ENCODE measurements at regions not wholly inside any gene's neighbourhood (a gene's known extent, or its start where the extent isn't known, plus 50 kb on each side); places are given as distances from the start of the nearest gene placed in this dataset.
"Not testable (repeated sequence)": the region's sequence is repeated elsewhere in the genome, so short reads cannot be mapped to it uniquely, and the experiment has no call there.

DNA sequence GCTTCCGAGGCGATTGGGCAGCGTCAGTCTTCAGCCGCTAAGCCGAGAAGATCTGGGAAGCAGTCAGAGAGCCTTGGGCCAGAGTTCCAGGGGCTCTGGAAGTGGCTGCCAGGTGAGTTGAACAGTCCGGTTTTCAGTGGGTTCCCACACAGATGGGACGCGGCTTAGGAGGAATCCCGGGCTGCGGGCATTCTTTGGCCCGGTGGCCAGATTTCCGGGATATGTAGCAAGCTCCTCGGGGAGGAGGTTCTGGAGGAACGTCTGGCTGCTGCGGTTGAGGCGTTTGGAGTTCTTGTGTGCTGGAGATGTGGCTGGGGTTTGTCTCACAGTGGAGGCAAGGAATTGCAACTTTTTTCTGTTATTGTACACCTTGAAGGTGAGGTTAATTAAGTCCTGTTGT is 182.6 kb downstream of the CD83 start:
- not testable (repeated sequence) for DNase-seq

DNA sequence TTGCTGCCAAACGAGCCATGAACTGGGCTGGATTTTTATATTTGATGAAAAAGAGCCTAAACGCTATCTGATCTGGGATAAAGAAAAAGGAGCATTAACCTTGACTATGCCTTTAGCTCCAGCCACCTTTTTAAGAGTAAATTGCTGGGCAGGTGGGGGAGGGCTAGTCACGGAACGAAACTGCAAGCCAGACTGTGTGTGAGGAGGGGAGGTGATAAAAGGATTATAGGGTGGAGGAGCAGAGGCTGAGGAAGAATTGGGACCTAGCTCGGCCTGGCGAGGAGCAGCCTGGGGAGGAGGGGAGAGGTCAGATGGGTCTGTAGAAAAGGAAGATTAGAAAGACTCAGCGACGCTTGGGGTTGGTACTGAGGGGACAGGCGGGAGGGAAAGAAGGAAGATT is 183.1 kb downstream of the CD83 start:
- not testable (repeated sequence) for DNase-seq

- not testable (repeated sequence) for DNase-seq
Observed at GRCh38 chr6:14301477-14301876, 183.9 kb downstream of the CD83 start.

- DNase-seq = no peak
Observed at GRCh38 chr6:14305131-14305530, 187.6 kb downstream of the CD83 start.

DNA sequence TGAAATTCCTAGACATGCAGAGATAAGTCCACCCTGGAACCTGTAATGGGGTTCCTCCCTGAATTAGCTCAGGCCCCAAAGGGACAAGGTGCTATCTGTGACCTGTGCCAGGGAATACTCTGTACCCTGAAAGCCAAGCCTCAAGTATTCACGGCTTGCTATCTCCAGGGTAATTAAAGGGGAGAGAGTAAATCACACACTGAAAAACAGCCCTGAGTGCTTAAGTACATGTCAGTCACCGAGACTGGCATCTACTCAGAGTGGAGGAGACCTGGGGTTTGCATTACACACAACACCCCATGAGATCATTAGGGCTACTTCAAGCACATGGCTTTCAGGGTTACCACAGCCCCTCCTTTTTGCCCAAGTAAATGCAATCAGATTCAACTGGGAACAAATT is 188.1 kb downstream of the CD83 start:
- no peak for DNase-seq

DNA sequence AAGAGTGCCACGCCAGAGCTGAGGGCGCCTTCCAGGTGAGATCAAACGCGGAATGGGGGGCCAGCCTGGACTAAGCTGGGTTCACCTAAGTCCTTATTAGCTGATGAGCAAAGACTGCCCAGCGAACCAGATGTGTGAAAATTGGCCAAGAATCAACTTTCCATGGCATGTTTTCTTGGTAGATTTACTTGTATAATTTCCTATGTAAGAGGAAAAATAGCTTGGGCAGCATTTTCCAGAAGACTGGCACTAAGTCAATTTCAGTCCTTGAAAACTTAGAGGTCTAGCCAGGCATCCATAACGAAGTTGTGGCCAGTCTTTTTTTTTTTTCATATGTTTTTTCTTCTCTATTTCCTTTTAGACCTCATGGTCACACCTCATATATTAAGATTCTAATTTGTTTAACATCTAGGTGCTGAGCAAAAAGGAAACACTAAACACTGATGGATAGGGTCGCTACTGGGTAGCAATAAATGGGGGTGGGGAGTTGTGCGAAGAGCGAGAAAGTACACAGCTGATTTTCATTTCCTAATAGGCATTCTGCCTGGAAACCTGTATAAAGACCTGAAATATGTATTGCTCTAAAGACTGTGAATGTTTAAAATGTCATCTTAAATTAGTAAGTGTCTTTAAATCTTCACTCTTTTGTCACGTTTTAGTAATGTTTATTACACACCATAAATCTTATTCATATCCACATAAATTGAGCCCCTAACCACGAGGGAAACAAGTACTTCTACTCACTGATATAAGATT is 188.8 kb downstream of the CD83 start:
- DNase-seq = no peak

GRCh38 chr6:14309516-14309915 is 191.9 kb downstream of the CD83 start:
- DNase-seq = no peak

GRCh38 chr6:14309951-14310445 is 192.4 kb downstream of the CD83 start:
- DNase-seq = no peak

DNA sequence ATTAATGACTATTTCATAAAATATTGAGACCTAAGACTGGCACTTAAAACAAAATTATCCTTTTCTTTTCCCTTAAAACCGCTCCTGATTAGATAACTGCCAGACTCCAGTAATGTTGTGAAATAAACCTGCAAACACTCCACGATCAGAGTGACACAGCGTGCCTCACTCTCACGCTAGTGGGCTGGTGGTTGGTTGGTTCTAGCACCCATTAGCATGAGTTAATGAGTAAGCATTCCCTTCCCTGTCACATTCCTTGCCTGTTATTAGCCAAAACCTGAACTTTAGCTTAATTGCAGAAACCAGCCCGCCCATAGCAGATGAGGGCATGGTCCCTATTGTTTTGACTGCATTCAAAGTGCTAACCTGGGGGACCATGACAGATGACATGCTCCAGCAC is 193.4 kb downstream of the CD83 start:
- no peak for DNase-seq

DNA sequence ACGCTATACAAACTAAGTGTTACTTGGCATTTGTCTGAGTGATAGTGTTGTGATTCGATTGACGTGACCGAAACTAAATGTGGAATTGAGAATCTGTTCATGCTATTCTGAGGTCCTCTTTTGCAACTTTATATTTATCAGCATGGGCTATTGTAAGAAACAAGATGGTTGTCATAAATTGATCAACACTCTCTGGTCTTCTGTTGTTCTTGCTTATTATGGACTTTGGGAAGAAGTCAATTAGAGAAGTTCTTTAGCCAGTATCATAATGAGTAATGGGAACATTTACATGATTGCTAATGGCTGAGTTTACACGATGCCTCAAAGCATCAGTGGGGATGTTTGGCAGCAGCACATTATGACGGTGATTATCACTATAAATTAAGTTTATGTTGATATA is 195.0 kb downstream of the CD83 start:
- DNase-seq = no peak

DNA sequence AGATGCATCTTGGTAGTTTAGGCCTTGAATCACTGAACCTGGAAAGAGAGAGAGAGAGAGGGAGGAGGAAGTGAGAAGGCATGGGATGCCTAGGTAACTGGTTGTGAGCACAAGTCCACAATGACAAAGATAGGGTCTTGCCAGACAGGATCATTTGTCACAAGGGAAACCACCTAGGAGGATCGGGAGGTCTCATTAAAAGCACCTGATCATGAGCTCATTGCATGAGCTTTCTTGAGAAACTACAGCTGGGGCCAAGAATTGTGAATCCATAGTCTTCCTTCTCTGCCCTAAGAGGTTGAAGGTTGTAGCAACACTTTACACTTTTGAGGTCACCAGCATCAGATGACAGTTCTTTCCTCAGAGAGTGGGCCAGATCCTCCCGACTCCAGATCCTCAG is 195.7 kb downstream of the CD83 start:
- DNase-seq = no peak

DNA sequence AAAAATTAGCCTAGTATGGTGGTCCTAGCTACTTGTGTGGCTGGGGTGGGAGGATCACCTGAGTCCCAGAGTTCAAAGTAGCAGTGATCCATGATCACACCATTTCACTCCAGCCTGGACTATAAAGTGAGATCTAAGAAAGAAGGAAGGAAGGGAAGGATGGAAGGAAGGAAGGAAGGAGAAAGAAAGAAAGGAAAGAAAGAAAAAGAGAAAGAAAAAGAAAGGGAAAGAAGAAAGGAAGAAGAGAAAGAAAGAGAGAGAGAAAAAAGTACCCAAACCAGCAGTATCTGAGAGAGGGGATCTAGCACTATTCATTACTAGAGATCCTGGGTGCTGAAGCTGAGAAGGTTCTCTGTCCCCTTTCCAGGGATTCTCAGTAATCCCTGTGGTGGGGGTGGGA is 197.8 kb downstream of the CD83 start:
- DNase-seq = no peak

GRCh38 chr6:14316651-14317386 is 199.2 kb downstream of the CD83 start:
- DNase-seq = no peak

DNA sequence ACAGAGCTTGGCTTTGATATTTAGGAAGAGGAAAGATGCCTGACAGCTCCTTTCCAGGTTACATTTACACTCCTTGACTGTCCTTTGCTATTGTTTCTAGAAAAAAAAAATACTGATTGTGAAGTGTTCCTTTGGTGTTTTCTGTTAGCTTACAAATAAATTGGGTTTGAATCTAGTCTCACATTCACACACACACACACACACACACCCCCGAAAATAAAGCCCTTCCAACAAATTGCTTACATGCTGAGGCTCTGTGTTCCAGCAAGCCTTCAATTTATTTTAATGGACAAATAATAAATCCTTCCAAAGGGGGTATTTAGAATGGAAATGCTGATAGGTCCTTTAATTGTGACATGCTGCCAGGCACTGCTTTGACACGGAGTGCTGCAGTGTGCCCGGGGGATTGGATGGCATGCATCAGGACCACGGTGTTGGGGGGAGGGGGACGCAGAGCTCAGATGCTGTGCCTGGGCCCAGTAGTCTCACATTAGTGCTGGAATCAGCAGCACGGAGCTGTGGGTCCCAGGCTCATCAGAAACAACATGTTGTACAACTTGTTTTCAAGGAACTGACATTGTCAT is 199.9 kb downstream of the CD83 start:
- no peak for DNase-seq

GRCh38 chr6:14320332-14320731 is 202.8 kb downstream of the CD83 start:
- DNase-seq = no peak

DNA sequence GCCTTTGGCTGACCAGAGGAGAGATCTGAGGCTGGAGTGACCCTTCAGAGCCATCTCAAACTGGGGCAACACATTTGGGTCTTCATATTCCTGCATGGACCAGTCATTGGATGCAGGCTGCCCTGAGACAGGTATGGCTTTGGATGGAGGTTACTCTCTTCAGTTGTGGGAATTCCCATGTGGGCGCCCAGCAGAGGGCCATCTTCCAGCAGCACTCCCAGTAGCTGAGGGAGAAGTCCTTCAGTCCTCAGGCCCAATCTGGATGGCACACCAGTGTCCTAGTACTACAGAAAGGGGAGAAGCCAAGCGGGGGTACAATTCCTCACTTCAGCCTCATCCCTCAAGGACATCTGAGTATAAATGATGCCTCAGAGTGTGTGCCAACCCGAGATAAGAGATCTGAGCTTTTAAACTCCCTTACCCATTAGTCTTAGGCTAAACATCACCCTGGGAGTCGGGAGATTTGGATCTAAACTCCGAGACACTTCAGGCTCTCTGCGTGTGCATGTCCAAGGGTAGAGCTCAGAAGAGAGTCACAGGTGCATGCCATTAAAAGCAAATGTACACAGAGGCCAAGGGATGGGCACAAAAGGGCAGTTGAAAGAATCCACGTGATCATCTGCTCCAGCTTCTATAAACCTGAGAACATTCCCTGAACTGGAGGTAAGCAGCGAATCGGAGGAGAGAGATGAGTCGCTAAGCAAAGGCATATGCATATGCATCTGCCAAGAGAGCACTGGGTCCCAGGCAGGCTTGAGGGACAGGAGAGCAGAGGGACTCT is 204.6 kb downstream of the CD83 start:
- DNase-seq = no peak

- no peak for DNase-seq
Observed at GRCh38 chr6:14322841-14323240, 205.3 kb downstream of the CD83 start.

DNA sequence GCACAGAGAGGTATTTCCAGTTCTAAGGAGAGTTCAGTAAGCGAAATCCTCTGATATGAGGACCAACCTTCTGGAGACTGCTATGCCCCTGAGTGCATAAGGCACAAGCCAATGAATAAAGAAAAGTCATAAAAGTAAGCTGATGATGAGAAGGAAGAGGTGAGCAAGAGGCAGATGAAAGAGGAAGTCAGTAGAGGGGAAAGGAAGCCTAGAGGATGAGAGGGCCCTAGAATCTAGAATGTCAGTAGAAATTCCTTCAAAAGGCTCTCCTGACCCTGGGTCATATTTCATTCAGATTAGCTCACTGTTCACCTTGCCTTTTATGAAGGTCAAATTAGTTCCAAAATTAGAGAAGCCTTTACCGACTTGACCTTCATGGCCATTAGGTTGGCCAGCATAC is 209.2 kb downstream of the CD83 start:
- no peak for DNase-seq

- DNase-seq = no peak
Observed at GRCh38 chr6:14328163-14328562, 210.6 kb downstream of the CD83 start.

GRCh38 chr6:14333556-14334305 is 216.2 kb downstream of the CD83 start:
- DNase-seq = no peak

- no peak for DNase-seq
Observed at GRCh38 chr6:14335071-14335470, 217.5 kb downstream of the CD83 start.

DNA sequence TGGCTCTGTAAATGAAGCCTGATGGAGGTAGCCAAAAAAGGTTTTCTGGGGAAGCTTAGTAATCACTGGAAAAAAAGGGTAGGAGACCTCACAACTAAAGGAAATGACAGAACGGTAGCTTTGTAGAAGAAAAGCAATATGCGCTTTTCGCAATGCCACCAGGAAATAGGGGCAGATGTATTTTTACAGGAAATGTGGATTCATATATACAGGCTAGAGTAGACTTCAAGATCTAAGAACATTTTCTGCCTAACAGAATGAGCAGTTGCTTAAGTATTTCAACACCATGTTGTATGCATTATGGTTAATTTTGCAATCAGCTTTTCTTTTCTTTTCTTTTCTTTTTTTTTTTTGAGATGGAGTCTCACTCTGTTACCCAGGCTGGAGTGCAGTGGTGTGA is 219.6 kb downstream of the CD83 start:
- DNase-seq = no peak

DNA sequence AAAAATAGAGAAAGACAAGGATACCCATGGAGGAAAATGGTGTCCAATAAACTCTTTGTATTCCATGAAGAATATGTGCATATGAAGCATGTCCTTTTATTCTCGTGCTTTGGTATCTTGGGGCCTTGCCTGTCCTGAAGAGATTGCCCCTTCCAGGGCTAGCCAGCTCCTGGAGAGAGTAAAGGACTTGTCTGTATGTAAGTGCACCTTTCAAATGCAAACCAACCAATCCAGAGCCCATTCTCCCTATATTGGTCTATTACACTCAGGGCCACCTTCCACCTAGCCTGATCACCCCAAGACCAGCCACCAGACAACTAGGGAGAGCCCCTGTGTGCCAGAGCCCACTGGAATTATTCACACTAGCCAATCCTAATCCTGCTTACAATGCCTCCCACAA is 221.6 kb downstream of the CD83 start:
- DNase-seq = no peak
